T-cell (primary cell): ENCODE measurements at regions not wholly inside any gene's neighbourhood (a gene's known extent, or its start where the extent isn't known, plus 50 kb on each side); places are given as distances from the start of the nearest gene placed in this dataset.

Source experiments
- ATAC-seq, 4 experiments: fragments of 200-7000 bp in 3 of 4; fragments of 150-1000 bp in 1 of 4; cut with Tn5 transposase; replicated peaks in 1 of 4; 1 replicate in 3 of 4; 2 replicates in 1 of 4; pipeline ENCODE4 v1.10.0; 2021; ENCODE audit warnings: moderate library complexity in 3 of 4, mild to moderate bottlenecking in 2 of 4, moderate number of reproducible peaks in 1 of 4
- CTCF ChIA-PET, 2 donors: fragments of 300-600 bp; sonication (Branson Sonifier 250); formaldehyde crosslinking; loops; one replicate each; lab custom pipeline; 2022; ENCODE audit warnings: antibody characterized with exemption in 2 of 2; lab: Charles Lee
- POLR2A ChIA-PET, 2 donors: fragments of 300-600 bp; sonication (Branson Sonifier 250); formaldehyde crosslinking; loops; one replicate each; lab custom pipeline; 2022; ENCODE audit warnings: antibody characterized with exemption in 2 of 2; lab: Charles Lee
- DNase-seq, 35 experiments: peaks; one replicate each; pipeline versions ENCODE4 v3.0.0 to v3.0.0-alpha.2; 2013 to 2023
- H3K27ac ChIP-seq: one replicate; pipeline ENCODE4 v1.5.1; 2013; ENCODE audit warnings: low read length
- H3K27me3 ChIP-seq, 2 experiments: replicated peaks in 1 of 2; 1 replicate in 1 of 2; 2 replicates in 1 of 2; pipeline versions ENCODE4 v1.6.1 to v1.7.0; 2013; ENCODE audit warnings: low read length in 1 of 2, mixed read lengths in 1 of 2; ENCODE audit not compliant: control insufficient read depth in 2 of 2, insufficient read depth in 2 of 2; ENCODE audit errors: extremely low read depth in 1 of 2
- H3K36me3 ChIP-seq, 2 donors: 1 replicate in 1 of 2; 2 replicates in 1 of 2; pipeline versions ENCODE4 v1.6.1 to v1.7.0; 2013; ENCODE audit warnings: low read length in 1 of 2; ENCODE audit not compliant: control insufficient read depth in 2 of 2, insufficient read depth in 1 of 2; ENCODE audit errors: extremely low read depth in 1 of 2
- H3K4me1 ChIP-seq, 2 experiments: 1 replicate in 1 of 2; 2 replicates in 1 of 2; pipeline versions ENCODE4 v1.6.1 to v1.7.0; 2013; ENCODE audit warnings: low read length in 2 of 2, mixed read lengths in 1 of 2; ENCODE audit not compliant: insufficient read depth in 2 of 2, control insufficient read depth in 1 of 2; ENCODE audit errors: extremely low read depth in 1 of 2
- H3K4me3 ChIP-seq, 2 donors: 1 replicate in 1 of 2; 2 replicates in 1 of 2; pipeline versions ENCODE4 v1.5.1 to v1.7.0; 2013; ENCODE audit warnings: mild to moderate bottlenecking in 2 of 2, low read length in 1 of 2, moderate library complexity in 1 of 2; ENCODE audit not compliant: control insufficient read depth in 1 of 2; ENCODE audit errors: extremely low read depth in 1 of 2
- H3K9me3 ChIP-seq: 2 replicates; pipeline ENCODE4 v1.7.0; 2013
- H3K27ac Mint-ChIP-seq, 2 donors: one replicate each; pipeline ENCODE4 v1.8.0; 2020 to 2021; ENCODE audit warnings: mild to moderate bottlenecking in 2 of 2, mixed read lengths in 2 of 2
- H3K27me3 Mint-ChIP-seq, 2 donors: one replicate each; pipeline ENCODE4 v1.8.0; 2021 to 2022; ENCODE audit warnings: mixed read lengths in 2 of 2
- H3K36me3 Mint-ChIP-seq: one replicate; pipeline ENCODE4 v1.8.0; 2021; ENCODE audit warnings: mixed read lengths
- H3K4me1 Mint-ChIP-seq, 3 donors: one replicate each; pipeline ENCODE4 v1.8.0; 2020 to 2022; ENCODE audit warnings: mixed read lengths in 3 of 3, mild to moderate bottlenecking in 1 of 3
- H3K4me3 Mint-ChIP-seq, 3 donors: one replicate each; pipeline ENCODE4 v1.8.0; 2020 to 2022; ENCODE audit warnings: mild to moderate bottlenecking in 3 of 3, mixed read lengths in 3 of 3, moderate library complexity in 3 of 3
- H3K9me3 Mint-ChIP-seq, 3 donors: one replicate each; pipeline ENCODE4 v1.8.0; 2020 to 2022; ENCODE audit warnings: mixed read lengths in 3 of 3
- WGBS: methylation state at CpG from one replicate; pipeline ENCODE4 v1.1.5; 2013; ENCODE audit warnings: missing lambda C conversion rate; ENCODE audit not compliant: insufficient coverage; 5-methylcytosine and 5-hydroxymethylcytosine counted together

- H3K27ac Mint-ChIP-seq = no peak overlapping the region
- H3K9me3 Mint-ChIP-seq = peaks cover 3 to 15% (median 5%) of the 10 kb centered on the region in 3 donors
- POLR2A ChIA-PET = interaction anchor here in 1 of 2 donors (0.6 kb wide), 1 partner anchor 1070 kb away, joined by 3 read pairs; no protein-coding TSS in a partner anchor
Observed at GRCh38 chr11:97109078-97109477, 719.3 kb downstream of the JRKL start.

GRCh38 chr11:97110376-97110775 lies 720.6 kb downstream of the JRKL start:
- Histone ChIP-seq H3K27ac (no peak overlapping the region), H3K36me3 (no peaks in the 10 kb centered on the region), H3K27me3 (no peaks in the 10 kb centered on the region), H3K4me3 (no peak overlapping the region), H3K9me3 (no peaks in the 10 kb centered on the region), H3K4me1 (no peaks in the 10 kb centered on the region)
- no peak overlapping the region for H3K4me3 Mint-ChIP-seq
- no peak for ATAC-seq
- peaks cover 3 to 17% (median 5%) of the 10 kb centered on the region in 3 donors for H3K9me3 Mint-ChIP-seq
- no peaks in the 10 kb centered on the region for H3K4me1 Mint-ChIP-seq
- WGBS = 33% methylated on average over 1 of the region's 4 CpGs
- DNase-seq = no peak
- H3K36me3 Mint-ChIP-seq = no peaks in the 10 kb centered on the region
- no peaks in the 10 kb centered on the region for H3K27me3 Mint-ChIP-seq
- H3K27ac Mint-ChIP-seq = no peak overlapping the region
- POLR2A ChIA-PET = no interaction called here
- CTCF ChIA-PET = no interaction called here

More at GRCh38 chr11:97109078-97109477, 719.3 kb downstream of the JRKL start:
- Mint-ChIP-seq H3K36me3 (no peaks in the 10 kb centered on the region), H3K4me1 (no peaks in the 10 kb centered on the region), H3K4me3 (no peak overlapping the region), H3K27me3 (no peaks in the 10 kb centered on the region)
- Histone ChIP-seq H3K4me1 (no peaks in the 10 kb centered on the region), H3K27me3 (no peaks in the 10 kb centered on the region), H3K9me3 (no peaks in the 10 kb centered on the region), H3K36me3 (no peaks in the 10 kb centered on the region), H3K27ac (no peak overlapping the region), H3K4me3 (no peak overlapping the region)
- CTCF ChIA-PET = no interaction called here
- WGBS = no CpG with 5 or more reads among the region's 1 CpG
- ATAC-seq (no peak), DNase-seq (no peak)

DNA sequence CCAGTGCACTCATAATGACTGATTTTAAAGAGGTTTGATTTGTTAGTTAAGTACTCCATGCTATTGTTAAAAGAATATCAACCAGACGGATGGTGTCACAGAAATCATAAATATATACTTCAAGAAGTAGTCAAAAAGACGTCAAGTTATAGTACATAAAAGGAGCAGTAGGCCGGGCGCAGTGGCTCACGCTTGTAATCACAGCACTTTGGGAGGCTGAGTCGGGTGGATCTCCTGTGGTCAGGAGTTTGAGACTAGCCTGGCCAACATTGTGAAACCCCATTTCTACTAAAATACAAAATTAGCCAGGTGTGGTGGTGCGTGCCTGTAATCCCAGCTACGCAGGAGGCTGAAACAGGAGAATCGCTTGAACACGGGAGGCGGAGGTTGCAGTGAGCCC lies 721.7 kb downstream of the JRKL start:
- H3K4me1 Mint-ChIP-seq = no peaks in the 10 kb centered on the region
- no peaks in the 10 kb centered on the region for H3K36me3 Mint-ChIP-seq
- ATAC-seq = no peak
- H3K9me3 Mint-ChIP-seq = peaks cover 3 to 17% (median 5%) of the 10 kb centered on the region in 3 donors
- H3K27me3 ChIP-seq = no peaks in the 10 kb centered on the region
- H3K4me3 Mint-ChIP-seq = no peak overlapping the region
- ChIA-PET CTCF (no interaction called here), POLR2A (no interaction called here)
- H3K9me3 ChIP-seq = no peaks in the 10 kb centered on the region
- 100% methylated on average over 5 of the region's 11 CpGs for WGBS
- DNase-seq = no peak
- H3K27ac ChIP-seq = no peak overlapping the region
- H3K36me3 ChIP-seq = no peaks in the 10 kb centered on the region
- H3K27me3 Mint-ChIP-seq = no peaks in the 10 kb centered on the region
- no peak overlapping the region for H3K27ac Mint-ChIP-seq
- H3K4me1 ChIP-seq = no peaks in the 10 kb centered on the region
- H3K4me3 ChIP-seq = no peak overlapping the region

GRCh38 chr11:97118614-97119200 lies 728.9 kb downstream of the JRKL start:
- DNase-seq (no peak), ATAC-seq (no peak)
- H3K4me1 ChIP-seq = no peaks in the 10 kb centered on the region
- WGBS = no CpG with 5 or more reads among the region's 2 CpGs
- Mint-ChIP-seq H3K9me3 (peaks cover 0 to 15% (median 4%) of the 10 kb centered on the region in 3 donors), H3K4me1 (no peaks in the 10 kb centered on the region), H3K36me3 (no peaks in the 10 kb centered on the region), H3K27me3 (no peaks in the 10 kb centered on the region), H3K27ac (no peak overlapping the region), H3K4me3 (no peak overlapping the region)
- H3K27me3 ChIP-seq = no peaks in the 10 kb centered on the region
- ChIA-PET POLR2A (no interaction called here), CTCF (no interaction called here)
- no peaks in the 10 kb centered on the region for H3K36me3 ChIP-seq
- no peak overlapping the region for H3K27ac ChIP-seq
- no peaks in the 10 kb centered on the region for H3K9me3 ChIP-seq
- H3K4me3 ChIP-seq = no peak overlapping the region

- Histone ChIP-seq H3K4me1 (no peaks in the 10 kb centered on the region), H3K4me3 (no peak overlapping the region), H3K9me3 (no peaks in the 10 kb centered on the region), H3K36me3 (no peaks in the 10 kb centered on the region), H3K27ac (no peak overlapping the region), H3K27me3 (no peaks in the 10 kb centered on the region)
- ATAC-seq (no peak), DNase-seq (no peak)
- Mint-ChIP-seq H3K36me3 (no peaks in the 10 kb centered on the region), H3K27ac (no peak overlapping the region), H3K27me3 (no peaks in the 10 kb centered on the region), H3K9me3 (peaks cover 9 to 28% (median 10%) of the 10 kb centered on the region in 3 donors), H3K4me1 (no peaks in the 10 kb centered on the region), H3K4me3 (no peak overlapping the region)
- CTCF ChIA-PET = no interaction called here
- WGBS = 0% methylated on average over 1 of the region's 2 CpGs
- POLR2A ChIA-PET = no interaction called here
Observed at GRCh38 chr11:97123237-97123636, 733.4 kb downstream of the JRKL start.

GRCh38 chr11:97136067-97136466 lies 746.3 kb downstream of the JRKL start:
- no peaks in the 10 kb centered on the region for H3K27me3 Mint-ChIP-seq
- H3K27me3 ChIP-seq = no peaks in the 10 kb centered on the region
- H3K4me3 Mint-ChIP-seq = no peak overlapping the region
- no peaks in the 10 kb centered on the region for H3K36me3 ChIP-seq
- no peak overlapping the region for H3K27ac Mint-ChIP-seq
- H3K36me3 Mint-ChIP-seq = no peaks in the 10 kb centered on the region
- POLR2A ChIA-PET = no interaction called here
- CTCF ChIA-PET = interaction anchor here in 1 of 2 donors (0.6 kb wide), 1 partner anchor 23 kb away, joined by 7 read pairs; no protein-coding TSS in a partner anchor
- H3K4me1 ChIP-seq = no peaks in the 10 kb centered on the region
- no peaks in the 10 kb centered on the region for H3K9me3 ChIP-seq
- no peak for ATAC-seq
- peaks cover 14 to 50% (median 25%) of the 10 kb centered on the region in 3 donors for H3K9me3 Mint-ChIP-seq
- no peak overlapping the region for H3K27ac ChIP-seq
- WGBS = 71% methylated on average over 1 of the region's 1 CpG
- H3K4me1 Mint-ChIP-seq = no peaks in the 10 kb centered on the region
- no peak overlapping the region for H3K4me3 ChIP-seq
- DNase-seq = no peak
